ENCODE measurements at regions not wholly inside any gene's neighbourhood (a gene's known extent, or its start where the extent isn't known, plus 50 kb on each side); places are given as distances from the start of the nearest gene placed in this dataset.

GRCh38 chr20:9981829-9982228 lies 53.0 kb upstream of the ANKEF1 start:
- WGBS, 2 donors, result 22 to 25% methylated on average over 2 of the region's 2 CpGs
- Histone ChIP-seq H3K27ac (no peak overlapping the region), H3K4me1 (peaks cover 0 to 4% (median 0%) of the 10 kb centered on the region in 3 donors), H3K36me3 (no peaks in the 10 kb centered on the region), H3K4me3 (no peak overlapping the region), H3K27me3 (no peaks in the 10 kb centered on the region), H3K9me3 (no peaks in the 10 kb centered on the region)
- ATAC-seq (peak in 1 of 4 donors; percentile 15), FAIRE-seq (peak; percentile 59), DNase-seq (no peak)
- no peak for TF ChIP-seq CTCF (IDR thresholded peaks at IDR 0.05)
- intact Hi-C loops (cut with DNase I), result no loop called here

GRCh38 chr20:9978397-9979004 lies 56.3 kb upstream of the ANKEF1 start:
- Histone ChIP-seq H3K9me3 (no peaks in the 10 kb centered on the region), H3K4me3 (no peak overlapping the region), H3K27ac (no peak overlapping the region), H3K27me3 (no peaks in the 10 kb centered on the region), H3K4me1 (peaks cover 0 to 4% (median 0%) of the 10 kb centered on the region in 3 donors), H3K36me3 (no peaks in the 10 kb centered on the region)
- intact Hi-C loops (cut with DNase I), result loop anchor here in 2 of 3 donors (5.0 to 10.0 kb wide), 3 partner anchors 114 to 449 kb away; no protein-coding TSS in a partner anchor
- TF ChIP-seq CTCF (IDR thresholded peaks at IDR 0.05), result peak; percentile 32 to 66 (median 60)
- FAIRE-seq, result peak; percentile 88
- peak in 3 of 6 donors; percentile 37 to 57 (median 52) for DNase-seq
- peak; percentile 97 to 99 (median 98) for ATAC-seq
- WGBS, 2 donors, result 22 to 24% methylated on average over 6 of the region's 6 CpGs

GRCh38 chr20:9977629-9978028 lies 57.2 kb upstream of the ANKEF1 start:
- no peak overlapping the region for H3K4me3 ChIP-seq
- H3K27me3 ChIP-seq, result no peaks in the 10 kb centered on the region
- DNase-seq (no peak), FAIRE-seq (no peak), ATAC-seq (peak in 1 of 4 donors; percentile 8)
- H3K36me3 ChIP-seq, result no peaks in the 10 kb centered on the region
- intact Hi-C loops (cut with DNase I), result loop anchor here in 2 of 3 donors (5.0 to 10.0 kb wide), 3 partner anchors 115 to 450 kb away; no protein-coding TSS in a partner anchor
- peaks cover 0 to 4% (median 0%) of the 10 kb centered on the region in 3 donors for H3K4me1 ChIP-seq
- no peaks in the 10 kb centered on the region for H3K9me3 ChIP-seq
- H3K27ac ChIP-seq, result no peak overlapping the region
- TF ChIP-seq CTCF (IDR thresholded peaks at IDR 0.05), result no peak
- WGBS, 2 donors, result 31 to 35% methylated on average over 1 of the region's 1 CpG

GRCh38 chr20:9974324-9974723 lies 60.5 kb upstream of the ANKEF1 start:
- intact Hi-C loops (cut with DNase I), result loop anchor here in 1 of 3 donors (10.0 kb wide), 1 partner anchor 120 kb away; no protein-coding TSS in a partner anchor
- DNase-seq, result no peak
- H3K27ac ChIP-seq, result no peak overlapping the region

More at GRCh38 chr20:9974324-9974723, 60.5 kb upstream of the ANKEF1 start:
- Histone ChIP-seq H3K9me3 (no peaks in the 10 kb centered on the region), H3K4me3 (no peak overlapping the region), H3K36me3 (no peaks in the 10 kb centered on the region), H3K27me3 (no peaks in the 10 kb centered on the region), H3K4me1 (no peaks in the 10 kb centered on the region)
- 65 to 74% methylated on average over 2 of the region's 2 CpGs for whole genome bisulfite sequencing, 2 donors
- no peak for TF ChIP-seq CTCF (IDR thresholded peaks at IDR 0.05)
- FAIRE-seq, result no peak
- no peak for ATAC-seq
